HG03571 (cell line): ENCODE measurements at regions not wholly inside any gene's neighbourhood (a gene's known extent, or its start where the extent isn't known, plus 50 kb on each side); places are given as distances from the start of the nearest gene placed in this dataset.

Source experiments
- ATAC-seq: cut with Tn5 transposase; IDR thresholded peaks from one replicate; pipeline ENCODE4 v1.9.1; 2021; ENCODE audit not compliant: unreplicated experiment

- ATAC-seq, result no peak
These were observed 529.3 kb downstream of the MATN1 start for GRCh38 chr1:30194046-30194619.

GRCh38 chr1:30192969-30193630 is 530.3 kb downstream of the MATN1 start:
- no peak for ATAC-seq

GRCh38 chr1:30191154-30191702 is 532.2 kb downstream of the MATN1 start:
- no peak for ATAC-seq

- ATAC-seq, result no peak
These were observed 532.8 kb downstream of the MATN1 start for GRCh38 chr1:30190511-30191153.

- no peak for ATAC-seq
These were observed 533.4 kb downstream of the MATN1 start for GRCh38 chr1:30189818-30190500.

GRCh38 chr1:30188999-30189398 is 534.4 kb downstream of the MATN1 start:
- no peak for ATAC-seq

GRCh38 chr1:30188329-30188728 is 535.1 kb downstream of the MATN1 start:
- no peak for ATAC-seq

GRCh38 chr1:30187413-30188023 is 535.9 kb downstream of the MATN1 start:
- no peak for ATAC-seq

GRCh38 chr1:30186586-30186985 is 536.8 kb downstream of the MATN1 start:
- ATAC-seq, result no peak

GRCh38 chr1:30185809-30186208 is 537.6 kb downstream of the MATN1 start:
- ATAC-seq, result no peak

- no peak for ATAC-seq
These were observed 538.1 kb downstream of the MATN1 start for GRCh38 chr1:30185313-30185712.

- ATAC-seq, result no peak
These were observed 538.8 kb downstream of the MATN1 start for GRCh38 chr1:30184393-30185141.

GRCh38 chr1:30183895-30184294 is 539.5 kb downstream of the MATN1 start:
- ATAC-seq, result no peak

GRCh38 chr1:30183006-30183405 is 540.4 kb downstream of the MATN1 start:
- ATAC-seq, result no peak

- ATAC-seq, result no peak
These were observed 543.3 kb downstream of the MATN1 start for GRCh38 chr1:30179942-30180543.

- ATAC-seq, result no peak
These were observed 546.9 kb downstream of the MATN1 start for GRCh38 chr1:30176477-30176876.

GRCh38 chr1:30174499-30174898 is 548.9 kb downstream of the MATN1 start:
- no peak for ATAC-seq

- no peak for ATAC-seq
These were observed 549.8 kb downstream of the MATN1 start for GRCh38 chr1:30173560-30173959.

GRCh38 chr1:30172757-30173156 is 550.6 kb downstream of the MATN1 start:
- ATAC-seq, result no peak

GRCh38 chr1:30172299-30172694 is 551.1 kb downstream of the MATN1 start:
- no peak for ATAC-seq
